ENCODE measurements at regions not wholly inside any gene's neighbourhood (a gene's known extent, or its start where the extent isn't known, plus 50 kb on each side); places are given as distances from the start of the nearest gene placed in this dataset.

DNA sequence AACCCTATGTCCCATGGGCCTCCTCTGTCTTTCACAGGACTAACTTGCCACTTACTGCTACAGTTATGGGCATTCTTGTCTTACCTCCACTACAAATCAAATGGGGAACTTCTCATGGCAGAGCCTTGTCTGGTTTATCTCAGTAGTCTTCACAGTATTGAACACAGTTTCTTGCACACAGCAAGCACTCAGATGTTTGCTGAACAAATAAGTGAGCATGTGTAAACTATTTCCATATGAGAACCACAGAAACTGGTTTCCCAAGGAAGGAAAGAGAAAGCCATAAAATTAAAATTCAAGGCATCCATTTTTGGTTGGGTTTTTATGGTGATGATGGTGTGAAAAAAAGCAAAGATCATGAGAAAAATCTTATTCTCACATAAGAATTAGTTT is 189.2 kb downstream of the MEX3B start:
- TF ChIP-seq POLR2AphosphoS5 (IDR thresholded peaks at IDR 0.05; ENCODE audit: insufficient read depth, low read depth, low read length): no peak
- TF ChIP-seq, protein P1, sequence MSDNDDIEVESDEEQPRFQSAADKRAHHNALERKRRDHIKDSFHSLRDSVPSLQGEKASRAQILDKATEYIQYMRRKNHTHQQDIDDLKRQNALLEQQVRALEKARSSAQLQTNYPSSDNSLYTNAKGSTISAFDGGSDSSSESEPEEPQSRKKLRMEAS (IDR thresholded peaks at IDR 0.05; ENCODE audit: insufficient read depth, insufficient read length): no peak
